SK-N-SH treated with all-trans-retinoic acid at 6 μM for 48 hours (cell line): ENCODE measurements at regions not wholly inside any gene's neighbourhood (a gene's known extent, or its start where the extent isn't known, plus 50 kb on each side); places are given as distances from the start of the nearest gene placed in this dataset.

Experiments
- ATAC-seq: fragments of 200-7000 bp; cut with Tn5 transposase; 3 replicates; pipeline ENCODE4 v1.9.1; 2020; ENCODE audit warnings: mild to moderate bottlenecking, moderate library complexity
- ARNTL ChIP-seq: fragments of 450-650 bp; formaldehyde crosslinking; IDR thresholded peaks from 2 replicates; pipeline ENCODE4 v1.5.0; 2020; ENCODE audit warnings: low read depth, mild to moderate bottlenecking, moderate library complexity, borderline replicate concordance
- BACH2 ChIP-seq: fragments of 250-450 bp; sonication (Bioruptor Pico); IDR thresholded peaks from 2 replicates; pipeline ENCODE4 v1.9.0; 2021; ENCODE audit warnings: mild to moderate bottlenecking, borderline replicate concordance
- ESRRG ChIP-seq: fragments of 250-450 bp; sonication (Bioruptor Pico); IDR thresholded peaks from 2 replicates; pipeline ENCODE4 v1.6.1; 2021; ENCODE audit warnings: mild to moderate bottlenecking
- GLIS3 ChIP-seq: fragments of 250-450 bp; sonication (Bioruptor Pico); IDR thresholded peaks from 2 replicates; pipeline ENCODE4 v1.5.0; 2020; ENCODE audit warnings: mild to moderate bottlenecking, moderate library complexity
- ISL1 ChIP-seq: fragments of 250-450 bp; sonication (Bioruptor Pico); IDR thresholded peaks from 2 replicates; pipeline ENCODE4 v2.1.2; 2022; ENCODE audit warnings: mild to moderate bottlenecking, moderate library complexity
- OSR1 ChIP-seq: fragments of 250-450 bp; sonication (Bioruptor Pico); IDR thresholded peaks from 2 replicates; pipeline ENCODE4 v1.8.0; 2022; ENCODE audit warnings: moderate library complexity, mild to moderate bottlenecking, inconsistent platforms
- PATZ1 ChIP-seq: fragments of 250-450 bp; sonication (Bioruptor Pico); IDR thresholded peaks from 2 replicates; pipeline ENCODE4 v1.8.0; 2020; ENCODE audit warnings: mild to moderate bottlenecking, moderate library complexity, borderline replicate concordance
- PPARA ChIP-seq: fragments of 250-450 bp; sonication (Bioruptor Pico); IDR thresholded peaks from 2 replicates; pipeline ENCODE4 v1.5.0; 2020; ENCODE audit warnings: mild to moderate bottlenecking, borderline replicate concordance
- RARB ChIP-seq: fragments of 250-450 bp; sonication (Bioruptor Pico); IDR thresholded peaks from 2 replicates; pipeline ENCODE4 v1.8.0; 2021; ENCODE audit warnings: mild to moderate bottlenecking, moderate library complexity
- SNAI2 ChIP-seq: fragments of 250-450 bp; sonication (Bioruptor Pico); IDR thresholded peaks from 2 replicates; pipeline ENCODE4 v1.5.0; 2020; ENCODE audit warnings: mild to moderate bottlenecking, moderate library complexity
- TCF4 ChIP-seq: fragments of 250-450 bp; sonication (Bioruptor Pico); IDR thresholded peaks from 2 replicates; pipeline ENCODE4 v1.8.0; 2021; ENCODE audit warnings: mild to moderate bottlenecking, moderate library complexity, borderline replicate concordance
- TOX ChIP-seq: fragments of 250-450 bp; sonication (Bioruptor Pico); IDR thresholded peaks from 2 replicates; pipeline ENCODE4 v1.8.0; 2021; ENCODE audit warnings: mild to moderate bottlenecking, moderate library complexity, borderline replicate concordance
- ZC3H10 ChIP-seq: fragments of 250-450 bp; sonication (Bioruptor Pico); IDR thresholded peaks from 2 replicates; pipeline ENCODE4 v1.5.1; 2021; ENCODE audit warnings: mild to moderate bottlenecking, moderate library complexity
- ZFP3 ChIP-seq: fragments of 250-450 bp; sonication (Bioruptor Pico); IDR thresholded peaks from 2 replicates; pipeline ENCODE4 v1.5.0; 2020; ENCODE audit warnings: mild to moderate bottlenecking, moderate library complexity
- ZFP30 ChIP-seq: fragments of 450-650 bp; formaldehyde crosslinking; IDR thresholded peaks from 2 replicates; pipeline ENCODE4 v1.5.0; 2022; ENCODE audit warnings: mild to moderate bottlenecking, moderate library complexity
- ZNF565 ChIP-seq: fragments of 450-650 bp; formaldehyde crosslinking; conservative IDR thresholded peaks from 2 replicates; pipeline ENCODE4 v1.5.0; 2020; ENCODE audit warnings: low read depth, mild to moderate bottlenecking, moderate library complexity
- ZNF70 ChIP-seq: fragments of 450-650 bp; formaldehyde crosslinking; IDR thresholded peaks from 2 replicates; pipeline ENCODE4 v1.5.0; 2020; ENCODE audit warnings: mild to moderate bottlenecking, moderate library complexity
- ZNF8 ChIP-seq: fragments of 450-650 bp; formaldehyde crosslinking; IDR thresholded peaks from 2 replicates; pipeline ENCODE4 v1.5.0; 2020; ENCODE audit warnings: mild to moderate bottlenecking, moderate library complexity
- TF ChIP-seq, protein P1 (sequence below): fragments of 250-450 bp; sonication (Bioruptor Pico); IDR thresholded peaks from 2 replicates; pipeline ENCODE4 v1.5.1; 2021; ENCODE audit warnings: mild to moderate bottlenecking, moderate library complexity
- TF ChIP-seq, protein P2 (sequence below): fragments of 250-450 bp; sonication (Bioruptor Pico); IDR thresholded peaks from 2 replicates; pipeline ENCODE4 v1.5.1; 2020; ENCODE audit warnings: low read depth, mild to moderate bottlenecking, moderate library complexity
- TF ChIP-seq, protein P3 (sequence below): fragments of 250-450 bp; sonication (Bioruptor Pico); IDR thresholded peaks from 2 replicates; pipeline ENCODE4 v1.5.0; 2020; ENCODE audit warnings: mild to moderate bottlenecking, moderate library complexity

- TF ChIP-seq, protein P1, sequence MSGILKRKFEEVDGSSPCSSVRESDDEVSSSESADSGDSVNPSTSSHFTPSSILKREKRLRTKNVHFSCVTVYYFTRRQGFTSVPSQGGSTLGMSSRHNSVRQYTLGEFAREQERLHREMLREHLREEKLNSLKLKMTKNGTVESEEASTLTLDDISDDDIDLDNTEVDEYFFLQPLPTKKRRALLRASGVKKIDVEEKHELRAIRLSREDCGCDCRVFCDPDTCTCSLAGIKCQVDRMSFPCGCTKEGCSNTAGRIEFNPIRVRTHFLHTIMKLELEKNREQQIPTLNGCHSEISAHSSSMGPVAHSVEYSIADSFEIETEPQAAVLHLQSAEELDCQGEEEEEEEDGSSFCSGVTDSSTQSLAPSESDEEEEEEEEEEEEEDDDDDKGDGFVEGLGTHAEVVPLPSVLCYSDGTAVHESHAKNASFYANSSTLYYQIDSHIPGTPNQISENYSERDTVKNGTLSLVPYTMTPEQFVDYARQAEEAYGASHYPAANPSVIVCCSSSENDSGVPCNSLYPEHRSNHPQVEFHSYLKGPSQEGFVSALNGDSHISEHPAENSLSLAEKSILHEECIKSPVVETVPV = no peak
- TF ChIP-seq SNAI2 = no peak
- TF ChIP-seq ESRRG = no peak
- no peak for TF ChIP-seq ISL1 (CRISPR knock-in tag)
- no peak for TF ChIP-seq RARB (CRISPR knock-in tag)
- no peak for TF ChIP-seq OSR1 (CRISPR knock-in tag)
These were observed 521.4 kb upstream of the GHITM start (continued) for GRCh38 chr10:83617692-83618545.

DNA sequence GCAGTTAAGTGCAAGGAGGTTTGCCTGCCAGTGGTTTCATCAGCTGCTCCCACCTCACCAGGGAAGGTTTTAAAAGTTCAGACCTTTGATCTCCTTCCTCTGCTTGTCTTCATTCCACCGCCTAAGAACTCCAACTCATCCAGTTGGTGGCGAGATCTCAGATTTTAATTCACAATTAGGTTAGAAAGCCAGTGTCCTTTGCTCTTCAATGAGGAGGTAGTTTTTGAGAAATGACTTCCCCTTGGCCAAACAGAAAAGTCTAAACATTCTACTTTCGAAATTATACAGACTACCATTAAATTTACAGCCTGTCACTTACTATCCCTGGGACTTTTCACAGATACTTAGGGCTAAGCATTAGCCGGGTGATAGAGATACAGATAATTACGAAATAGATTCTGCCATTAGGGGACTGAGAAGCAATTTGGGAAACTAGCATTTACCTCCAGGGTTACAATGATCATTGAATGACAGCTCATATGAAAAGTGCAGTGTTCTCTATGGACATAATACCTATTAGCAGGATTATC, 513.4 kb upstream of the GHITM start:
- TF ChIP-seq, protein P1 = no peak
- TF ChIP-seq RARB (CRISPR knock-in tag) (no peak), PATZ1 (CRISPR knock-in tag) (no peak), ZNF70 (CRISPR knock-in tag) (no peak), PPARA (CRISPR knock-in tag) (no peak), ZFP3 (CRISPR knock-in tag) (no peak), ESRRG (no peak), ZNF565 (CRISPR knock-in tag) (no peak), ZNF8 (no peak), ARNTL (no peak), BACH2 (no peak), ZFP30 (no peak), ISL1 (CRISPR knock-in tag) (no peak; the same call in 1 of the 2 replicates), ZC3H10 (CRISPR knock-in tag) (no peak), OSR1 (CRISPR knock-in tag) (no peak)
- TF ChIP-seq, protein P2, sequence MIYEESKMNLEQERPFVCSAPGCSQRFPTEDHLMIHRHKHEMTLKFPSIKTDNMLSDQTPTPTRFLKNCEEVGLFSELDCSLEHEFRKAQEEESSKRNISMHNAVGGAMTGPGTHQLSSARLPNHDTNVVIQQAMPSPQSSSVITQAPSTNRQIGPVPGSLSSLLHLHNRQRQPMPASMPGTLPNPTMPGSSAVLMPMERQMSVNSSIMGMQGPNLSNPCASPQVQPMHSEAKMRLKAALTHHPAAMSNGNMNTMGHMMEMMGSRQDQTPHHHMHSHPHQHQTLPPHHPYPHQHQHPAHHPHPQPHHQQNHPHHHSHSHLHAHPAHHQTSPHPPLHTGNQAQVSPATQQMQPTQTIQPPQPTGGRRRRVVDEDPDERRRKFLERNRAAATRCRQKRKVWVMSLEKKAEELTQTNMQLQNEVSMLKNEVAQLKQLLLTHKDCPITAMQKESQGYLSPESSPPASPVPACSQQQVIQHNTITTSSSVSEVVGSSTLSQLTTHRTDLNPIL (CRISPR knock-in tag) = no peak
- ATAC-seq = no peak

- ATAC-seq = no peak
- TF ChIP-seq, protein P3, sequence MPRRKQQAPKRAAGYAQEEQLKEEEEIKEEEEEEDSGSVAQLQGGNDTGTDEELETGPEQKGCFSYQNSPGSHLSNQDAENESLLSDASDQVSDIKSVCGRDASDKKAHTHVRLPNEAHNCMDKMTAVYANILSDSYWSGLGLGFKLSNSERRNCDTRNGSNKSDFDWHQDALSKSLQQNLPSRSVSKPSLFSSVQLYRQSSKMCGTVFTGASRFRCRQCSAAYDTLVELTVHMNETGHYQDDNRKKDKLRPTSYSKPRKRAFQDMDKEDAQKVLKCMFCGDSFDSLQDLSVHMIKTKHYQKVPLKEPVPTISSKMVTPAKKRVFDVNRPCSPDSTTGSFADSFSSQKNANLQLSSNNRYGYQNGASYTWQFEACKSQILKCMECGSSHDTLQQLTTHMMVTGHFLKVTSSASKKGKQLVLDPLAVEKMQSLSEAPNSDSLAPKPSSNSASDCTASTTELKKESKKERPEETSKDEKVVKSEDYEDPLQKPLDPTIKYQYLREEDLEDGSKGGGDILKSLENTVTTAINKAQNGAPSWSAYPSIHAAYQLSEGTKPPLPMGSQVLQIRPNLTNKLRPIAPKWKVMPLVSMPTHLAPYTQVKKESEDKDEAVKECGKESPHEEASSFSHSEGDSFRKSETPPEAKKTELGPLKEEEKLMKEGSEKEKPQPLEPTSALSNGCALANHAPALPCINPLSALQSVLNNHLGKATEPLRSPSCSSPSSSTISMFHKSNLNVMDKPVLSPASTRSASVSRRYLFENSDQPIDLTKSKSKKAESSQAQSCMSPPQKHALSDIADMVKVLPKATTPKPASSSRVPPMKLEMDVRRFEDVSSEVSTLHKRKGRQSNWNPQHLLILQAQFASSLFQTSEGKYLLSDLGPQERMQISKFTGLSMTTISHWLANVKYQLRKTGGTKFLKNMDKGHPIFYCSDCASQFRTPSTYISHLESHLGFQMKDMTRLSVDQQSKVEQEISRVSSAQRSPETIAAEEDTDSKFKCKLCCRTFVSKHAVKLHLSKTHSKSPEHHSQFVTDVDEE = no peak
- TF ChIP-seq, protein P1 = no peak
- TF ChIP-seq RARB (CRISPR knock-in tag) (no peak), ZNF8 (no peak), BACH2 (no peak), GLIS3 (CRISPR knock-in tag) (no peak), ZNF70 (CRISPR knock-in tag) (no peak), TCF4 (CRISPR knock-in tag) (no peak), TOX (CRISPR knock-in tag) (no peak), ZFP3 (CRISPR knock-in tag) (no peak)
- TF ChIP-seq, protein P2 (CRISPR knock-in tag) = no peak
These were observed 506.6 kb upstream of the GHITM start for GRCh38 chr10:83632701-83633100.
